GM12873 (cell line): ENCODE measurements at regions not wholly inside any gene's neighbourhood (a gene's known extent, or its start where the extent isn't known, plus 50 kb on each side); places are given as distances from the start of the nearest gene placed in this dataset.

Source experiments
- TF ChIP-seq, protein P1 (sequence below): IDR thresholded peaks from 2 replicates; pipeline ENCODE4 v1.5.1; 2012; ENCODE audit warnings: low read depth, mild to moderate bottlenecking, moderate library complexity, low read length, control low read depth; ENCODE audit not compliant: insufficient read depth; ENCODE audit errors: missing control alignments

GRCh38 chr2:65922030-65922429 lies 489.6 kb upstream of the SPRED2 start:
- TF ChIP-seq, protein P1, sequence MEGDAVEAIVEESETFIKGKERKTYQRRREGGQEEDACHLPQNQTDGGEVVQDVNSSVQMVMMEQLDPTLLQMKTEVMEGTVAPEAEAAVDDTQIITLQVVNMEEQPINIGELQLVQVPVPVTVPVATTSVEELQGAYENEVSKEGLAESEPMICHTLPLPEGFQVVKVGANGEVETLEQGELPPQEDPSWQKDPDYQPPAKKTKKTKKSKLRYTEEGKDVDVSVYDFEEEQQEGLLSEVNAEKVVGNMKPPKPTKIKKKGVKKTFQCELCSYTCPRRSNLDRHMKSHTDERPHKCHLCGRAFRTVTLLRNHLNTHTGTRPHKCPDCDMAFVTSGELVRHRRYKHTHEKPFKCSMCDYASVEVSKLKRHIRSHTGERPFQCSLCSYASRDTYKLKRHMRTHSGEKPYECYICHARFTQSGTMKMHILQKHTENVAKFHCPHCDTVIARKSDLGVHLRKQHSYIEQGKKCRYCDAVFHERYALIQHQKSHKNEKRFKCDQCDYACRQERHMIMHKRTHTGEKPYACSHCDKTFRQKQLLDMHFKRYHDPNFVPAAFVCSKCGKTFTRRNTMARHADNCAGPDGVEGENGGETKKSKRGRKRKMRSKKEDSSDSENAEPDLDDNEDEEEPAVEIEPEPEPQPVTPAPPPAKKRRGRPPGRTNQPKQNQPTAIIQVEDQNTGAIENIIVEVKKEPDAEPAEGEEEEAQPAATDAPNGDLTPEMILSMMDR = no peak

DNA sequence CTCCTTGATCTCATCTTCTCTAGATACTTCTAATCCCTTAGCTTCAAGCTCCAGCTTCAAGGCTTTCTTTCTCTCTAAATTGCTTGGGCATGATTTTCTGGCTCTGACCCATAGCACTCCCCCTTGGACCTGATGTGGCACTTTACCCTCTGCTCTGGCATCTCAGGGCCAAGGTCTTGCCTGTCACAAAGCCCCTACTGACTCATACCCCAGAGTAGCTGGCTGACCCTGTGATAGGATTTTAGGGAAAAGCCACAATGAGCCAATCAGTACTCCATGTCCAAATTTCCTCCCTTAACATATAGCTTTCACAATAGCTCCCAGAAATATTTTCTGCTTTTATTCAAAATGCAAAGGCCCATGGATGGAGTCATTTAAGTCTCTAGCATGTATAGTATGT lies 488.7 kb upstream of the SPRED2 start:
- TF ChIP-seq, protein P1 = no peak

- TF ChIP-seq, protein P1 = no peak
Observed at GRCh38 chr2:65920659-65921058, 488.3 kb upstream of the SPRED2 start.

- TF ChIP-seq, protein P1 = no peak
Observed at GRCh38 chr2:65919550-65920188, 487.3 kb upstream of the SPRED2 start.

DNA sequence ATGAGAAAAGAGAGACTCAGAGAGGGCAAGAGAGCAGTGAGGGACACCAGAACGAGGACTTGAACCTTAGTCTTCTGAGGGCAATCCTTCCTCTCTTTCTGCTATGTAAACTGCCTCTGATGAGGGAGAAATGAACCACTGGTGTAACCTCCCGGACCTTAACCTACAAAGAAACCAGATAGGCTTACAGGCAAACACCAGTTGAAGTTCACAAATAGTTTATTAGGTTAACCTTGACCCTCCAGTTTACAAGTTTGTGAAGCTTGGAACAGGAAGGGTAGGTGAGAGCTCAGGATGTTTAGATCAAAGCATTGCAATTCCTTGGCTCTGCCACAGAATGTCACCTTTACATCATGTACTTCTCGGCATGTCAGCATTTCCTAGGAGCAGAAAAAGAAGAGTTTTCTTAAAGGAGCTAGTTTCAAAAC lies 486.4 kb upstream of the SPRED2 start:
- TF ChIP-seq, protein P1 = peak; percentile 9

DNA sequence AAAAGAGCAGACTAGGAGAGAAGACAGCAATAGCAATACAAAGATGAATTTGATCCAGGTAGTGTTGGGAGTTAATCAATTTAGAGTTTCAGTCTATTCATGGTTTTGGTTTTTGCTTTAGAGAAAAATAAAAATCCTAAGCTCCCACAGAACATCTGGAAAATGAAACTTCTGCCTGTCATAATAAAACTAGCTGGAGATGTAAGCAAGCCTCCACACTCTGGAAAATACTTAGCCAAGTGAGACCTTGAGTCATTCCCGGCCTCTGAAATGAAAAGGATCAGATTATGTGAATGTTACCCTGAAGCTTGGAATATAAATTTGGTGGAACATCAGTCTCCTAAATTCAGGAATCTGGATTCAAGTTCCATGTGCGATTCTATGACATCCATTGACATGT lies 485.6 kb upstream of the SPRED2 start:
- TF ChIP-seq, protein P1 = no peak

DNA sequence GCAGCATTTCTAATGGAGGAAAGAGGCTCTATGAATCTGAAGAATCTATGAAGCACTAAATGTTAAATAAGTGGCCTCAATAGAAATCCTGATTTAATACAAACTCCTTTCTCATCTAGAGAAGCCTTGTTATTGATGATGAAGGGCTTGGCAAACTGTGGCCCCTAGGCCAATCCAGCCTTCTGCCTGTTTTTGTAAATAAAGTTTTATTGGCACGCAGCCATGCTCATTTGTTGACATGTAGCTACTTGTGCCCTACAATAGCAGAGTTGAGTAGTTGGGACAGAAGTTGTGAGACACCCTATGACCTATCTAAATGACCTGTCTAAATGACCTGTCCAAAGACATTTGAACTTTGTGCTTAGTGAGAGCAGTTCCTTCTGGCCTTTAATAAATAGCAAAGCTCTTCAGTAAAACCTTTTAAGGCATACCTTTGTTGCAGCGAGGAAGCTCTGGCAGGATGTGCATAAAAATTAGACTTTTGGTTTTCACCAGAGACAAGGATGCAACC lies 484.4 kb upstream of the SPRED2 start:
- TF ChIP-seq, protein P1 = no peak
